NAMALWA (cell line): ENCODE measurements at regions not wholly inside any gene's neighbourhood (a gene's known extent, or its start where the extent isn't known, plus 50 kb on each side); places are given as distances from the start of the nearest gene placed in this dataset.
A peak's percentile ranks its signal among the peaks of the same experiment; 100 is the strongest.
"Not testable (repeated sequence)": the region's sequence is repeated elsewhere in the genome, so short reads cannot be mapped to it uniquely, and the experiment has no call there.

ENCODE experiments used
- DNase-seq: peaks from one replicate; pipeline ENCODE4 v3.0.0-alpha.2; 2015; ENCODE audit warnings: low spot score

DNA sequence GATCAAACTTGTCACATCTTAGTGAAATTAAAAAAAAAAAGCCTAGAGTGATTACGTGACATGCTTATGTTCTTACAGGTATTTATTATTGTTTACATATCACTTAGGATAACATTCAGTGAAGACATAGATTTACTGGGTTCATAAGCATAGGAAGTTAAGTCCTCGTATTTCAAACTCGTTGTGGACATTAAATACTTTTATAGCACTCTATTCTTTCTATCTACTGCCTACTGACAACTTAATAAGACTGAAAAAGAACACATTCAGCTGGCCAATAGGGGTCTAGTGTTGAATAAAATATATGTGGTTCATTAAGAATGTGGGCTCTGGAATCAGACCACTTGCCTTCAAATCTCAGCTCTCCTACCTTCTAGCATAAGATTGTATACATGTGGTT, 1927.4 kb downstream of the PCDH9 start:
- DNase-seq: no peak

DNA sequence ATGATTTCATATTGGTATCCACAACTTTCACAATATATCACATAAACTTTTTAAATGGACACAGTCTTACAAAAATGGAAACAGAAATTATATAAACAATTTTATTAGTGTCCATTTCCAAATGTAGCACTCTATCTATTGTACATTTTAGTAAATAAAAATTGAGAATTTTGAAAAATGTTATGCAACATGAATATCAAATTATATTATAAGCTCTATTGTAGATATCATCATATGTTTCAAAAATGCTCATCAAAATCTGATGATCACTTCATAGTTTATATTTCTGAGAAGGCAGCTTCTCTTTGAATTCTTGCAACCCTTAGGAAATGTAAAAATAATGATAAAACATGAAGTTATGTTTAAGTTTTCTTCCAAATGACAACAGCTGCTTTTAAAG, 1928.6 kb downstream of the PCDH9 start:
- no peak for DNase-seq

DNA sequence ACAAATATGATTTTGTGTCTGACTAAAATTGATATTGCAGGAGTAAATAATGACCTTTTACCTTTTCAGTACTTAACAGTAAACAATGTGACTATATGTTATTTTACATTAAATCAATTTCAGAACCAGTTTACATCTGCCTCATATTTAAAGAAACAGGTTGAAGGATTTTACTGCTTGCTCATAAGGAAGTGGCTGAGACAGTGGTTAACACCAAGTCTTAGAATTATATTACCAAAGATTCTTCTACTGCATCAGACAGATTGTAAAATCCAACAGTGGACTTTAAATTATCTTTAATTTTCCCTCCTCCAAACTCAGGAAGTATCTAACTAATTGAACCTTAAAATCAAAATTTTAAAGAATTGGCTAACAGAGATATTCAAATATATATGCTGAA, 1929.9 kb downstream of the PCDH9 start:
- DNase-seq: no peak

- DNase-seq: no peak
Measured at GRCh38 chr13:65293530-65294198, 1936.5 kb downstream of the PCDH9 start.

DNA sequence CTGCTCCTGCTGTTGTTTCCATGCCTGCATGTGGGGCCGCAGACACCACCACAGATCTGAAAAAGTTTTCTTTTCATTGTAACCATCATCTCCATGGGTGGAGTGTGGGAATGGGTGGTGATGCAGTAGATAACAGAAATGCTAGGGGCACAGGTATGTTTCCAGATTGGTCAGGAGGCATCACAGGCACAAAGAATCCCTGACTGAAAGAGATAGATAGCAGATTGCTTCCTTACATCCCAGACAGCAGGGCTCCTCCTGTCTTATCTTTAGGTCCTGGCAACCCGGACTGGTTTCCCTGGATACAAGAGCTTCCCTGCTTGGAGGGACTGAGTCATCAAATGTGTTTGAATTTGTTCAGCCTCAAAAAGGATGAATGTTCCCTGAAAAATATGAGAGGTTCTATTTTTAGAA, 1937.6 kb downstream of the PCDH9 start:
- no peak for DNase-seq

DNA sequence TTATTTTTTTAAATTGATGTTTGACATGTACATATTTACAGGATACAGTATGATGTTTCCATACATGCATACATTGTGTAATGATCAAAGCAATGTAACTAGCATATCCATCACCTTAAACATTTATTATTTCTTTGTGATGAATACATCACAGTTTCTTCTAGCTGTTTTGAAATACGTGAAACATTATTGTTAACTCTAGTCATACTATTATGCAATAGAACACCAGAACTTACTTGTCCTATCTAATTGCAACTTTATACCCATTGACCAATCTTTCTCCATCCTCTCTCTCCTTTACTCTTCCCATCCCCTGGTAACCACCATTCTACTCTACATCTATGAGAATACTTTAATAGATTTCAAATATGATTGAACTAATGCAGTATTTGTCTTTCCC, 1942.7 kb downstream of the PCDH9 start:
- no peak for DNase-seq

GRCh38 chr13:65275838-65276630, 1954.1 kb downstream of the PCDH9 start:
- DNase-seq: no peak

DNA sequence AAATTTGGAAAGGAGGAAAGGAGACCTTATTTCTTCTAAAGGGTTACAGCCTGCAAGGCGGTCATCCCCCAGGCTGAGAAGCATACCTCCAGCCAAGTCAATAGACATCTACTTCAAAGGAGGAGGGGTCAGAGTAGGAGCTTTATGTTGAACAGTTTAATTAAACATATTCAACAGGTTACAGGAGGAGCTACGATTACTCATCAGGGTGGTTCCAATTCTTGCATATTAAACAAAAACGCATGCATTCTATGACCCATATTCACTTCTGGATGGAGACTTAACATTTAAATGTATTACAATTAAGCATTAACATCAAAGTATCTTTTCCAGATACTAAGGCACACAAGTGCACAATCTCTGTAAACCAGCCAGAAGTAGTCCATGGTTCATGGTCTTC, 1955.0 kb downstream of the PCDH9 start:
- DNase-seq: no peak

- DNase-seq: not testable (repeated sequence)
Measured at GRCh38 chr13:65273811-65274420, 1956.2 kb downstream of the PCDH9 start.

DNA sequence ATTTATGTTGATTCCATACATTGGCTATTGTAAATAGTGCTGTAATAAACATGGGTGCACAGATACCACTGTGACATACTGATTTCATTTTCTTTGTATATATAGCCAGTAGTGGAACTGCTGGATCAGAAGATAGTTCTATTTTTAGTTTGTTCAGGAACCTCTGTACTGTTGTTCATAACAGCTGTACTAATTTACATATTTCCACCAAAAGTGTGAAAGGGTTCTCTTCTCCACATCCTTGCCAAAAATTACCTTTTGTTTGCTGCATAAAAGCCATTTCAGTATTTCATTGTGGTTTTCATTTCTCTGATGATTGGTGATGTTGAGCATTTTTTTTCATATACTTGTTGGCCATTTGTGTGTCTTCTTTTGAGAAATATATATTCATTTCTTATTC, 1962.1 kb downstream of the PCDH9 start:
- DNase-seq: no peak

- no peak for DNase-seq
Measured at GRCh38 chr13:65265988-65266387, 1964.1 kb downstream of the PCDH9 start.

GRCh38 chr13:65264066-65264465, 1966.1 kb downstream of the PCDH9 start:
- DNase-seq: no peak

DNA sequence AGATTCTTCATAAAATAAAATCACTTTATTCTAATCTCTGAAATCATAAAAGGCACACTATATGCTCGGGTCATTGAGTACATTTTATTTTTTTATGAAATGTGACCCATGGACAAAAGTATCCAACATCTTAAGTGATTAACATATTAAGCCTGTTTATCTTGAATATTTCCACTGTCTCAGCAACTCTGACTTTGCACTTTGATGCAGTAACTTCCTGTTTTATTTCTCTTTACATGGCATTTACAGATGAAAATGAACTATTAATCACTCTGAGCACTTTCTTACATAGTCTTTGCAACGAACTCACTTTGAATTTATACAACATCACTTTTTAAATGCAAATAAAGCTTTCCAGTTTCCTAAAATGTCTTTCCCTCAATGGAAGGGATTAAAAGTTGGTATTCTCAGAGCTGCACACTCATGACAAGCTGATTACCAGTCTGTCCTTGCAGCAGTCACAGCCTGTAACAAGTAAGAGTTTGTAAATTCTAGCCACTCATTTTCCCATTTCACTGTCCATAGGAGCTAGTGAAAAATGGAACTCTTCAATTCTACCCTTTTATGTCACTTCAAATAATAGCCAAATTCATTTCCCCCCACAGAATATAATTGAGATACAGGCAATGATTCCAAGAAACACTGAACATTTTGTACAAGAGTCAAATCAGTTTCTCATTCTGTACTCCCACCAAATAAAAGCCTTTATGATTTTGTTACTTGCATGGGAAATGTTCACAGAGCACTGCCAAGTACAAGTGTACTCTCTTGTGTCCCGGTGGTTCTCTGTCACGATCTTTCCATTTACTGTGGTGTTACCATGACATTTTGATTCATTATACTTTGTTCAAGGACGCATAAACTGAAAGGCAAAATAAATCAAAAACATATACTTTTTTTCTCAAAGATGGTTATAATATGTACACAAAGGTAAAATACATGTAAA, 1968.9 kb downstream of the PCDH9 start:
- DNase-seq: peak; percentile 44

- DNase-seq: no peak
Measured at GRCh38 chr13:65240773-65241172, 1989.4 kb downstream of the PCDH9 start.

DNA sequence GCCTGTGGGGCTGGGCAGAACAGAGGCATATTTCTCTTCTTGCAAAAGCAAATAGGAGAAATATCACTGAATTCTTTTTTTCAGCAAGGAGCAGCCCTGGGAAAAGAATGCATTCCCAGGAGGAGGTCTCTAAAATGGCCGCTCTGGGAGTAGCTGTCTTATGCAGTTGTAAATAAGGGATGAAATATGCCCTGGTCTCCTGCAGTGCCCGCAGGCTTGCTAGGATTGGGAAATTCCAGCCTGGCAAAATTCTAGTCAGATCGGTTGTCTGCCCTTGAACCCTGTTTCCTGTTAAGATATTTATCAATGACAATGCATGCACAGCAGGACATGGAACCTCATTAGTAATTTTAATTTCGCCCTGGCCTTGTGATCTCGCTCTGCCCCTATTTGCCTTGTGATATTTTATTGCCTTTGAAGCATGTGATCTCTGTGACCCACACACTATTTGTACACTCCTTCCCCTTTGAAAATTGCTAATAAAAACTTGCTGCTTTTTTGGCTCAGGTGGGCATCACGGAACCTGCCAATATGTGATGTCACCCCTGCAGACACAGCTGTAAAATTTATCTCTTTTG, 1993.2 kb downstream of the PCDH9 start:
- no peak for DNase-seq

DNA sequence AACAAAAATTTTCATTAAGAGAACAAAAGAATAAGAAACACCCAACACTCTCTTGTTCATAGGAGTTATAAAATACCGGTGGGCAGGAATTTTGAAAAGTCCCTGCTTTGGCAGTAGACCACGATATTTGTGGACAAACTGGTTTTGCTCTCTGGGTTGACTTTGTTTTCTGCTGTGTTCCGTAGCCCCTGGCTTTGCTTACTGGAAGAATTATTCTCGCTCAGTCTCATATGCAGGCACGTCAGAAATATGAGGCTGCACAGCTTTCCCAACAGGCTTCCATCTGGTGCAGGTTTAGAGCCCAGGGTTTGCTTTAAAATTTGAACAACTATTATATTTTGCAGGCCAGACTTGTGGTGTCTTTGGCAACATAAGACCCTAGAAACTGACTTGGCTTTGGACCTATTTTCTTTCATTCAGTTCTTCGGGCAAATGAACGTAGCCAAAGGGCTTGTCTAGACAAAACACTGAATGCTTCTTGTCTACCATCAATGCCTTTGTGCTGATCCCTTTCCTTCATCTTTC, 2012.6 kb downstream of the PCDH9 start:
- no peak for DNase-seq

DNA sequence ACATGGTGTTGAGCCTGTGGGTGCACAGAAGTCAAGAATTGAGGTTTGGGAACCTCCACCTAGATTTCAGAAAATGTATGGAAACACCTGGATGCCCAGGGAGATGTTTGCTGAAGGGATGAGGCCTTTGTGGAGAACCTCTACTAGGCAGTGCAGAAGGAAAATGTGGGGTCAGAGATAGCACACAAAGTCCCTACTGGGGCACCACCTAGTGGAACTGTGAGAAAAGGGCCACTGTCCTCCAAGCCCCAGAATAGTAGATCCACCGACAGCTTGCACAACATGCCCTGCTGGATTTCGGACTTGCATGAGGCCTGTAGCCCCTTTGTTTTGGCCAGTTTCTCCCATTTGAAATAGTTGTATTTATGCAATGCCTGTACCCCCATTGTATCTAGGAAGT, 2027.3 kb downstream of the PCDH9 start:
- peak; percentile 42 for DNase-seq

GRCh38 chr13:65188721-65189120, 2041.4 kb downstream of the PCDH9 start:
- DNase-seq: no peak

- DNase-seq: no peak
Measured at GRCh38 chr13:65168026-65168425, 2062.1 kb downstream of the PCDH9 start.

- DNase-seq: no peak
Measured at GRCh38 chr13:65166675-65167074, 2063.5 kb downstream of the PCDH9 start.

DNA sequence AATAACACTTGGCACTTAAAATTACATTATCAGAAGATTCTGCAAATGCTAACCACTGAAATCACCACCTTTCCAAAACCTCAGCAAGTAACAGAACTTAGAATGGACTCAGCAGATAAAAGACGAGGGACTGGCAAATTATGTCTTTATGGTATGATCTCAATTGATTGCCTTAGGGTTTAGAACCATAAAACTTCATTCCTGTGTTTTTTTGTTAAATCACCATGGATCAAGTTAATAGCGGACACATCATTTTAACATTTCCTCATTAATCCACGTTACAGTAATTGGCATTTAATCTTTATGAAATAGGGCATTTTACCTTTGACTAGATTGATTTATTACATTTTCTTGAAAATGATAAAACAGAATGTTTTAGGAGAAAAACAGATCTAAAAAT, 2070.3 kb downstream of the PCDH9 start:
- DNase-seq: no peak

DNA sequence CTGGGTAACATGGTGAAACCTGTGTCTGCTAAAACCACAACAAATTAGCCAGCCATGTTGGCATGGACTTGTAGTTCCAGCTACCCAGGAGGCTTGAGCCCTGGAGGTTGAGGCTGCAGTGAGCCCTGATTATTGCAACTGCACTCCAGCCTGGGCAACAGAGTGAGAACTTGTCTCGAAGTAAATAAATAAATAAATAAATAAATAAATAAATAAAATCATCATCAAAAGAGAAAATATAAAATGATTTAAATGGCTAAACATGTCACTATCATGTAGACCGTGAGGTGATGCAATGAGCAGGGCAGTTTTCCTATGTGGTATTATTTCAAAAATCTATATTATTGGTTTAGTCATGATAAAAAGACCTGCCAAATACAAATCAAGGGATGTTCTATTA, 2074.3 kb downstream of the PCDH9 start:
- no peak for DNase-seq
